ENCODE measurements at regions not wholly inside any gene's neighbourhood (a gene's known extent, or its start where the extent isn't known, plus 50 kb on each side); places are given as distances from the start of the nearest gene placed in this dataset.

DNA sequence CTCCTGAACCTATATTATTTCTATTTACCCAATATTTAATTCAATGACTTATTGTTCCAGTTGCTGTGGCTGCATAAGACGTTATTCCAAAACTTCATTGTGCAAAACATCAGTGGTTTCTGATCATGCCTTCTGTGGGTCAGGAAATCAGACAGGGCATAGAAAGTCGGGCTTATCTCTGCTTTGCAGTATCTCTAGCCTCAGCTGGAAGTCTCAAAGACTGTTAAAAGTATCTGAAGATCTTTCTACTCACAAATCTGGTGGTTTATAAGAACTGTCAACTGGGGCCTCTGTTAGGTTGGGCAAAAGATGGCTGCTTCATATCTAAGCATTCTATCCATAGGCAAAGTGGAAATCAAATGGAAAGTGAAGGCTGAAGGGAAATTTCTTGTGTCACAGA, 687.7 kb upstream of the ARRDC3 start:
- Histone ChIP-seq H3K36me3 (ENCODE audit: insufficient read depth, low read length) (no peaks in the 10 kb centered on the region), H3K9me3 (ENCODE audit: low read depth, low read length) (no peaks in the 10 kb centered on the region), H3K4me1 (ENCODE audit: insufficient read depth, low read length) (no peaks in the 10 kb centered on the region), H4K20me1 (ENCODE audit: insufficient read depth, low read length) (no peaks in the 10 kb centered on the region), H3K27me3 (ENCODE audit: insufficient read depth, low read length) (no peaks in the 10 kb centered on the region), H2AFZ (ENCODE audit: low read length) (no peak overlapping the region), H3K4me2 (ENCODE audit: insufficient read depth, low read length) (no peak overlapping the region), H3K4me3 (ENCODE audit: insufficient read depth, low read length) (no peak overlapping the region), H3K27ac (ENCODE audit: low read depth, low read length) (no peak overlapping the region), H3K79me2 (ENCODE audit: insufficient read depth, low read length) (no peaks in the 10 kb centered on the region)
- no peak for DNase-seq (ENCODE audit: insufficient read length, low spot score, missing footprints)
- TF ChIP-seq, protein P1, sequence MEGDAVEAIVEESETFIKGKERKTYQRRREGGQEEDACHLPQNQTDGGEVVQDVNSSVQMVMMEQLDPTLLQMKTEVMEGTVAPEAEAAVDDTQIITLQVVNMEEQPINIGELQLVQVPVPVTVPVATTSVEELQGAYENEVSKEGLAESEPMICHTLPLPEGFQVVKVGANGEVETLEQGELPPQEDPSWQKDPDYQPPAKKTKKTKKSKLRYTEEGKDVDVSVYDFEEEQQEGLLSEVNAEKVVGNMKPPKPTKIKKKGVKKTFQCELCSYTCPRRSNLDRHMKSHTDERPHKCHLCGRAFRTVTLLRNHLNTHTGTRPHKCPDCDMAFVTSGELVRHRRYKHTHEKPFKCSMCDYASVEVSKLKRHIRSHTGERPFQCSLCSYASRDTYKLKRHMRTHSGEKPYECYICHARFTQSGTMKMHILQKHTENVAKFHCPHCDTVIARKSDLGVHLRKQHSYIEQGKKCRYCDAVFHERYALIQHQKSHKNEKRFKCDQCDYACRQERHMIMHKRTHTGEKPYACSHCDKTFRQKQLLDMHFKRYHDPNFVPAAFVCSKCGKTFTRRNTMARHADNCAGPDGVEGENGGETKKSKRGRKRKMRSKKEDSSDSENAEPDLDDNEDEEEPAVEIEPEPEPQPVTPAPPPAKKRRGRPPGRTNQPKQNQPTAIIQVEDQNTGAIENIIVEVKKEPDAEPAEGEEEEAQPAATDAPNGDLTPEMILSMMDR (IDR thresholded peaks at IDR 0.05; ENCODE audit: extremely low read depth, low read depth, low read length): no peak

DNA sequence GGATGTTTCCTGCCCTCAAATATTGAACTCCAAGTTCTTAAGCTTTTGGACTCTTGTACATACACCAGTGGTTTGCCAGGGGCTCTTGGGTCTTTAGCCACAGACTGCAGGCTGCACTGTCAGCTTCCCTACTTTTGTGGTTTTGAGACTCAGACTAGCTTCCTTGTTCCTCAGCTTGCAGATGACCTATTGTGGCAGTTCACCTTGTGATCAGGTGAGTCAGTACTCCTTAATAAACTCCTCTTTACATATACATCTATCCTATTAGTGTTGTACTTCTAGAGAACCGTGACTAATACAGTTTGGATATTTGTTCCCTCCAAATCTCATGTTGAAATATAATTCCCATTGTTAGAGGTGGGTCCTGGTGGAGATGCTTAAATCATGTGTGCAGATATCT, 681.9 kb upstream of the ARRDC3 start:
- no peak for DNase-seq (ENCODE audit: insufficient read length, low spot score, missing footprints)
- TF ChIP-seq, protein P1 (IDR thresholded peaks at IDR 0.05; ENCODE audit: extremely low read depth, low read depth, low read length): no peak
- H2AFZ ChIP-seq (ENCODE audit: low read length): no peak overlapping the region

DNA sequence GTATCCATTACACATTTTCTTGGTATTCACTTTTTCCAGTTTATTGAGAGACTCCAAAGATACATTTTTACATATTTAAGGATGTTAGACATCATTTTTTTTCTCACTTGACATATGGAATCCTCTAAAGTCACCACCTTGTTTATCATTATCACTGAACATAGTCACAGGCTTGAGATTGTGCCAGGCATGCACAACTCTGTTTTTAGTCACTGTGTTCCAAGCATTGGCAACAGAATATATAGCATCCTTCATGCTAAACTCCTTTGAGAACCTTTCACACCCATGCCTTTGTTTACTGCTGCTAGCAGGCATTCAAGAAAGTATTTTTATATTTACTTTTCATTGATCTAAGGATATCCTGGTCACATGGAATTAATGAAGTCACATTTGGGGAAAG, 668.6 kb upstream of the ARRDC3 start:
- Histone ChIP-seq H3K4me2 (ENCODE audit: insufficient read depth, low read length) (no peak overlapping the region), H3K4me1 (ENCODE audit: insufficient read depth, low read length) (no peaks in the 10 kb centered on the region), H3K79me2 (ENCODE audit: insufficient read depth, low read length) (no peaks in the 10 kb centered on the region), H3K9me3 (ENCODE audit: low read depth, low read length) (peaks cover 2% of the 10 kb centered on the region), H3K36me3 (ENCODE audit: insufficient read depth, low read length) (no peaks in the 10 kb centered on the region), H2AFZ (ENCODE audit: low read length) (no peak overlapping the region), H4K20me1 (ENCODE audit: insufficient read depth, low read length) (no peaks in the 10 kb centered on the region), H3K4me3 (ENCODE audit: insufficient read depth, low read length) (no peak overlapping the region), H3K27me3 (ENCODE audit: insufficient read depth, low read length) (no peaks in the 10 kb centered on the region), H3K27ac (ENCODE audit: low read depth, low read length) (no peak overlapping the region)
- TF ChIP-seq, protein P1 (IDR thresholded peaks at IDR 0.05; ENCODE audit: extremely low read depth, low read depth, low read length): no peak
- no peak for DNase-seq (ENCODE audit: insufficient read length, low spot score, missing footprints)

More for the DNA sequence above, 681.9 kb upstream of the ARRDC3 start:
- no peaks in the 10 kb centered on the region for H3K79me2 ChIP-seq (ENCODE audit: insufficient read depth, low read length)
- no peaks in the 10 kb centered on the region for H3K4me1 ChIP-seq (ENCODE audit: insufficient read depth, low read length)
- no peak overlapping the region for H3K4me3 ChIP-seq (ENCODE audit: insufficient read depth, low read length)
- H3K9me3 ChIP-seq (ENCODE audit: low read depth, low read length): no peaks in the 10 kb centered on the region
- H3K36me3 ChIP-seq (ENCODE audit: insufficient read depth, low read length): no peaks in the 10 kb centered on the region
- H4K20me1 ChIP-seq (ENCODE audit: insufficient read depth, low read length): no peaks in the 10 kb centered on the region
- H3K27ac ChIP-seq (ENCODE audit: low read depth, low read length): no peak overlapping the region
- H3K4me2 ChIP-seq (ENCODE audit: insufficient read depth, low read length): no peak overlapping the region
- H3K27me3 ChIP-seq (ENCODE audit: insufficient read depth, low read length): no peaks in the 10 kb centered on the region

DNA sequence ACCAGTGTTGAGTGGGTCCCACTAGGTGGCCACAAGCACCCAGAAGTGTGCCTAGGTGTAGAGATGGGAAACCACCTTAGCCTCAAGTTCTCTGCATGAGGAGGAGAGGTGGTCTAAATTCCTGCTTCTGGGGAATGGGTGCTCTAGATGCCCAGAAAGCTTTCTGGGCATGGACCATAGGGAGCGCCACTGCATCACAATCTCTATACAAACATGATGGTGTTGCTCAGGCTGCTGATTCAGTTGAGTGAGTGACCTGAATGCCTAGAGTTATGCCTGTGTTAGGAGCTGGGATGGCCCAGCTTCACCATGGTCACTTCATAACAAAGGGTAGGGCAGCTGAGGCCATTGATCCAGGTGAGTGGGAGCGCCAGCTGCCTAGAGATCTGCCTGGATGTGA, 667.9 kb upstream of the ARRDC3 start:
- peaks cover 2% of the 10 kb centered on the region for H3K9me3 ChIP-seq (ENCODE audit: low read depth, low read length)
- no peak overlapping the region for H3K4me2 ChIP-seq (ENCODE audit: insufficient read depth, low read length)
- H3K4me3 ChIP-seq (ENCODE audit: insufficient read depth, low read length): no peak overlapping the region
- H3K27me3 ChIP-seq (ENCODE audit: insufficient read depth, low read length): no peaks in the 10 kb centered on the region
- no peaks in the 10 kb centered on the region for H3K79me2 ChIP-seq (ENCODE audit: insufficient read depth, low read length)
- no peak overlapping the region for H3K27ac ChIP-seq (ENCODE audit: low read depth, low read length)
- H3K4me1 ChIP-seq (ENCODE audit: insufficient read depth, low read length): no peaks in the 10 kb centered on the region
- no peaks in the 10 kb centered on the region for H3K36me3 ChIP-seq (ENCODE audit: insufficient read depth, low read length)
- DNase-seq (ENCODE audit: insufficient read length, low spot score, missing footprints): no peak
- TF ChIP-seq, protein P1 (IDR thresholded peaks at IDR 0.05; ENCODE audit: extremely low read depth, low read depth, low read length): no peak
- H2AFZ ChIP-seq (ENCODE audit: low read length): no peak overlapping the region
- H4K20me1 ChIP-seq (ENCODE audit: insufficient read depth, low read length): no peaks in the 10 kb centered on the region
